ENCODE measurements at regions not wholly inside any gene's neighbourhood (a gene's known extent, or its start where the extent isn't known, plus 50 kb on each side); places are given as distances from the start of the nearest gene placed in this dataset.
"Not testable (repeated sequence)": the region's sequence is repeated elsewhere in the genome, so short reads cannot be mapped to it uniquely, and the experiment has no call there.

GRCh38 chr2:228541789-228542188, 360.3 kb upstream of the SPHKAP start:
- no peak for FAIRE-seq
- DNase-seq (ENCODE audit: low spot score in 2 of 2): no peak

GRCh38 chr2:228540976-228541375, 359.5 kb upstream of the SPHKAP start:
- DNase-seq (ENCODE audit: low spot score in 2 of 2) (no peak), FAIRE-seq (no peak)

DNA sequence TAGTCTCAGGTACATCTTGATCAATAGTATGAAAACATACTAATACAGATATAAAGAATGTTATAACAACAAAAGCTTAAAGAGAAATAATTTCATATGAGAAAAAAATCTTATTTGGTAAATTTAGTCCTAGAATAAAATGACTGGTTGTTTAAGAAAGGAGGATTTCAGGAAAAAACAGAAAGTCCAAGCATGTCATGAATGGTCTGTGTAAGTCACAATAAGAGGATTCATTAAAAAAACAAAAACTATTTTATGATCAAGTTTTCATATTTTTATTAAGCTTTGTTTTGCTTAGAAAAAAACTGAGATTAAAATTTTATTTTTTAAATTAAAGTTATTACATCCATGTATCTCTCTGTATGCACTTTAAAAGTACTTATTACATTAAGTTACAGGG, 353.9 kb upstream of the SPHKAP start:
- FAIRE-seq: no peak
- DNase-seq (ENCODE audit: low spot score in 2 of 2): no peak

- DNase-seq (ENCODE audit: low spot score in 2 of 2) (no peak), FAIRE-seq (no peak)
Observed at GRCh38 chr2:228533156-228533555, 351.7 kb upstream of the SPHKAP start.

GRCh38 chr2:228532233-228532632, 350.7 kb upstream of the SPHKAP start:
- DNase-seq (ENCODE audit: low spot score in 2 of 2) (no peak), FAIRE-seq (no peak)

- FAIRE-seq: no peak
- DNase-seq (ENCODE audit: low spot score in 2 of 2): no peak
Observed at GRCh38 chr2:228527197-228527881, 345.9 kb upstream of the SPHKAP start.

DNA sequence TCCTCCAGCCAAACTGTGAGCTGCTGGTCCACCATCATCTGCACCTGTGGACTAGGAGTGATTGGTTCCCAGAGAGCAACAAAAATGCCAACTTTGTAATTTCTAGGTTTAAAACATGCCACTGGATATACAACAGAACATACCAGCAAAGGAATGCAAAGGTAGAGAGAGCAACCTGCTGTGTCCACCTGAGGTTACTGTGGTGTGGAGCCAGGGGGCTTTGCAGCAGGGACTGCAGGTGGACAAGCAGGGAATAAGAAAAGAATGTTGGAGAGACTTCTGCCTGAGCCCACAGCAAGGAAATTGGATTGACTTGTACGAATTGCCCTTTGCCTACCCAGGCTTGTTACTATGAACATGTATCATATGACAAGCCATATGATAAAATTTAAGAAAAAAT, 345.2 kb upstream of the SPHKAP start:
- no peak for DNase-seq (ENCODE audit: low spot score in 2 of 2)

GRCh38 chr2:228522977-228523376, 341.5 kb upstream of the SPHKAP start:
- DNase-seq (ENCODE audit: low spot score in 2 of 2) (no peak), FAIRE-seq (no peak)

More for the DNA sequence above, 345.2 kb upstream of the SPHKAP start:
- no peak for FAIRE-seq

- DNase-seq (ENCODE audit: low spot score in 2 of 2) (no peak), FAIRE-seq (no peak)
Observed at GRCh38 chr2:228522276-228522675, 340.8 kb upstream of the SPHKAP start.

DNA sequence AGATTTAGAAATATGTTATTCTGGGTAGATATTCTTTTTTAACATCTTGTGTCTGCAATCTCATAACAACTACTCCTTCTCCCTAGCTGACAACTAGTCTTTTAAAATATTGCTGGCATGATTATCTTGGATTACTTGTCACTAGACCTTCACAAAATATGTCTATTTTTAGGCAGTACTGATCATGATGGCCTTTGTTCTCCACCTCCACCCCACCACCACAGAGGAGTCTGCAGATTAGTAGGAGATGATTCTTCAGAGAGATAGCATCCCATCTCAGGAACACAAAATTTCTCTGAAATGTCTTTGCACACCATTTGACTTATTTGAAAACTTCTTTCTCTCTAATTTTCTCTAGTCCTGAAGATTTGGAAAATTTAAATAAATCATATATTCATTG, 338.1 kb upstream of the SPHKAP start:
- DNase-seq (ENCODE audit: low spot score in 2 of 2) (no peak), FAIRE-seq (no peak)

DNA sequence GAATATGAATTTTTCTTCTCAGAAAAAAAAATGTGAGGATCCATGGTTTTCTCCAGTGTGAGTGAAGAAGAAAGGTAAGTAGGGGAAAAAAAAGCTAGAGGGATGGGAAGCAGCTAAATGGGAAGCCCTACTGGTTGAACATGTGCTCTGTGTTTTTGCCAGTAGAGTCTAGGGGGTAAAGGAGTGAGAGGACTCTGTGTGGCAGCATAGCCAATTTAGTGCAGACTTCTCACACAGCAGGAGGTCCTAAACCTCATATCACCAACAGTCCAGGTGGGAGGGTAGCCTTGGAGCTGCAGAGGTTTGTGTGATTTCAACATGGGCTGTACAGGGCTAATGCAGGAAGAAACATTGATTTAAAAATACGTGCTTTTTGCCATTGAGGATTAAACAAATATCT, 334.5 kb upstream of the SPHKAP start:
- no peak for FAIRE-seq
- no peak for DNase-seq (ENCODE audit: low spot score in 2 of 2)

- DNase-seq (ENCODE audit: low spot score in 2 of 2); FAIRE-seq: not testable (repeated sequence)
Observed at GRCh38 chr2:228513480-228513879, 332.0 kb upstream of the SPHKAP start.

- FAIRE-seq: no peak
- DNase-seq (ENCODE audit: low spot score in 2 of 2): no peak
Observed at GRCh38 chr2:228509021-228509420, 327.5 kb upstream of the SPHKAP start.

- FAIRE-seq (no peak), DNase-seq (ENCODE audit: low spot score in 2 of 2) (no peak)
Observed at GRCh38 chr2:228507870-228508269, 326.4 kb upstream of the SPHKAP start.

DNA sequence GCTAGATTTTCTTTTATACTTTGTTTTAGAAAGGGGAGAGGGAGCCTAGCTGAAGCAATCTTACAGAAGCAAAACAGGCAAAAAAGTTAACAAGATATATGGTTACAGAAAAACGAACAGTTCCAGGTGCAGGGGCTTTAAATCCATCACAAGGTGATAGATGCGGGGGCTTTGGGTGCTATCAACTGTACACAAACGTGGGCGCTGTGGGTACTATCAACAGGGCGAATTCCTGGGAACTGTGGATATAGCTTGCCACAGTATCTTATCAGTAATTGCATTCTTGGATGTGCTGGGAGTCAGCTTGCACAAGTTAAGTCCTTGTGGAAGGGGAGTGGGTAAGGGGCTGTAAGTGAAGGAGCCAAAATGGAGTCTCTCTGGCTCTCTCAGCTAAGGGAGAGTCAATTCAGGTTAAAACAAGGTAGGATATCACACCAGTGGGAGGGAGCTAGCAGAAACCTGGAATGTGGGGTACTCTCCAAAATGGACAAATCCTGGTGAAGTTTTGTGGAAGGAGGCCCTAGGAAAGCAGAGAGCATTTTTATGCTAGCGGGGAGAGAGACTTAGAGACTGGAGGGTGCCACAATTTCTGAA, 325.8 kb upstream of the SPHKAP start:
- FAIRE-seq (no peak), DNase-seq (ENCODE audit: low spot score in 2 of 2) (no peak)

DNA sequence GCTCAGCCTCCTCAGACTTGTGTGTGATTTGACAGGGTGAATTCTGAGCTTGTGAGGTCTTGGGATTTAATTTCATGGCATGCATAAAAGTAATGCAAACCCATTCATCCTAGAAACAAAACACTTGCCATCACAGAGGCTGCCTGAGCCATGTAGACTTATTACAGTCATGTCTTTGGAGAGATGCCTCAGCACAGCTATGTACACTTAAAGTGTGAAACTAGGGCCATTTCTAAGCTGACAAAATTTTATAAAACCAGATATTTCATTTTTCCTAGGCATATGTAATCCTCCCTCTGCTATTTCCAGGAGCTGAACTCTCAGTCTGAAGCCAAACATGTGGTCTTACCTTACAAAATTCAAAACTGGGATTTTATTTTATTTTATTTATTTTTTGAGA, 322.2 kb upstream of the SPHKAP start:
- DNase-seq (ENCODE audit: low spot score in 2 of 2): no peak
- FAIRE-seq: no peak

GRCh38 chr2:228493852-228494251, 312.4 kb upstream of the SPHKAP start:
- FAIRE-seq (no peak), DNase-seq (ENCODE audit: low spot score in 2 of 2) (no peak)

DNA sequence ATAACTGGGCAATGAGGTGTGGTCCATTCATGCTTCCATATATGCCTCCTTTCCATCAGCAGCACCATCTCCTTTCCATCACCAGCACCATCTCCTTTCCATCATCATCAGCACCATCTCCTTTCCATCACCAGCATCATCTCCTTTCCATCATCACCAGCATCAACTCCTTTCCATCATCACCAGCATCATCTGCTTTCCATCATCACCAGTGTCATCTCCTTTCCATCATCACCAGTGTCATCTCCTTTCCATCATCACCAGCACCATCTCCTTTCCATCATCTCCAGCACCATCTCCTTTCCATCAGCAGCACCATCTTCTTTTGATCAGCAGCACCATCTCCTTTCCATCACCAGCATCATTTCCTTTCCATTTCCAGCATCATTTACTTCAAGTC, 297.5 kb upstream of the SPHKAP start:
- FAIRE-seq: no peak
- no peak for DNase-seq (ENCODE audit: low spot score in 2 of 2)

- DNase-seq (ENCODE audit: low spot score in 2 of 2) (no peak), FAIRE-seq (no peak)
Observed at GRCh38 chr2:228474466-228474865, 293.0 kb upstream of the SPHKAP start.

- no peak for DNase-seq (ENCODE audit: low spot score in 2 of 2)
- no peak for FAIRE-seq
Observed at GRCh38 chr2:228469721-228470120, 288.2 kb upstream of the SPHKAP start.

GRCh38 chr2:228466851-228467250, 285.4 kb upstream of the SPHKAP start:
- DNase-seq (ENCODE audit: low spot score in 2 of 2) (no peak), FAIRE-seq (no peak)

DNA sequence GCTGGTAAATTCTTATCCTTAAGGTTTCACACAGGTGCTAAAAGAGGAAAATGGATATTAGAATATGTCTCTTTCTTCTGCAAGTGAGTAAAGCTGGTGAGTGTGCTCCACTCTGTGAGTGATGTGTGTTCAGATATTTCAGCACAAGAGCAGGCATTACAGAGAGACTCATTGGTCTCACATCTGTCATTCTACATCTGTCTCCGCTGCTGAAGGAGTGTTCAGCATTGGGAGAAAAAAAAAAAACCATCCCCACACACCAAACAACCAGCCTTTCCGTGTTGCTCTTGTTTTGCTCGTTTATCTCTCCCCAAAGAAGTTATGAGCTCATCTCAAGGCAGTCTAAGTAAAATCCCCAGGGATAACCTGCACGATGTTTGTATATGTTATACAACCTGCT, 283.9 kb upstream of the SPHKAP start:
- no peak for FAIRE-seq
- no peak for DNase-seq (ENCODE audit: low spot score in 2 of 2)

DNA sequence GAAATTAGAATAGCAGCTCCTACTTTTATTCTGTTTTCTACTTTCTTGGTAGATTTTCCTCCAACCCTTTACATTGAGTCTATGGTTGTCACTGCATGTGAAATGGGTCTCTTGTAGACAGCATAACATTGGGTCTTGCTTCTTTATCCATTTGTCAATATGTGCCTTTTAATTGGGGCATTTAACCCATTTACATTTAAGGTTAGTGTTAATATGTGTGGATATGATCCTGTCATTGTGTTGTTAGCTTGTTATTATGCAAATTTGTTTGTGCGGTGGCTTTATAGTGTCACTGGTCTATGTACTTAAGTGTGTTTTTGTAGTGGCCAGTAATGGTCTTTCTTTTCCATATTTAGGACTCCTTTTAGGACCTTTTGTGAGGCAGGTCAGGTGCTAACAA, 276.9 kb upstream of the SPHKAP start:
- FAIRE-seq: no peak
- no peak for DNase-seq (ENCODE audit: low spot score in 2 of 2)

Measured in frontal cortex (tissue), 3 donors.